ENCODE measurements at regions not wholly inside any gene's neighbourhood (a gene's known extent, or its start where the extent isn't known, plus 50 kb on each side); places are given as distances from the start of the nearest gene placed in this dataset.

DNA sequence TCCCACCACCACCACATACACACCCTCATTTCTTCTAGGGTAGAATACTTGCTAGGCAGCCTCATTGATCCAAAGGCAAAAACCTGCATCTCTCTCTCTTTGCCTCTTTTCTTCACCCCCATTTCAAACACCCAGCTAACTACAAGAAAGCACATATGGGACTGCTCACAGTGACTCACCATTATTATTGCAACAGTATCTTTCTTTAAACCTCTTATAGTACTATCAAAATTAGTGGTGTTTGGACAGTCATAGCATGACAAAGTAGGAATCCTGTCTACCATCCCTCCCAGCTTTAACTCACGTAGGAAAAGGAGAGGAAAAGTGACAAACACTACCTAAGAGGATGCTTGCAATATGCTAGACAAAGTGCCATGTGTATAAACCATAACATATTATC is 422.5 kb upstream of the CRIM1 start:
- no peak for TF ChIP-seq POLR2A (IDR thresholded peaks at IDR 0.05)
- TF ChIP-seq, protein P1, sequence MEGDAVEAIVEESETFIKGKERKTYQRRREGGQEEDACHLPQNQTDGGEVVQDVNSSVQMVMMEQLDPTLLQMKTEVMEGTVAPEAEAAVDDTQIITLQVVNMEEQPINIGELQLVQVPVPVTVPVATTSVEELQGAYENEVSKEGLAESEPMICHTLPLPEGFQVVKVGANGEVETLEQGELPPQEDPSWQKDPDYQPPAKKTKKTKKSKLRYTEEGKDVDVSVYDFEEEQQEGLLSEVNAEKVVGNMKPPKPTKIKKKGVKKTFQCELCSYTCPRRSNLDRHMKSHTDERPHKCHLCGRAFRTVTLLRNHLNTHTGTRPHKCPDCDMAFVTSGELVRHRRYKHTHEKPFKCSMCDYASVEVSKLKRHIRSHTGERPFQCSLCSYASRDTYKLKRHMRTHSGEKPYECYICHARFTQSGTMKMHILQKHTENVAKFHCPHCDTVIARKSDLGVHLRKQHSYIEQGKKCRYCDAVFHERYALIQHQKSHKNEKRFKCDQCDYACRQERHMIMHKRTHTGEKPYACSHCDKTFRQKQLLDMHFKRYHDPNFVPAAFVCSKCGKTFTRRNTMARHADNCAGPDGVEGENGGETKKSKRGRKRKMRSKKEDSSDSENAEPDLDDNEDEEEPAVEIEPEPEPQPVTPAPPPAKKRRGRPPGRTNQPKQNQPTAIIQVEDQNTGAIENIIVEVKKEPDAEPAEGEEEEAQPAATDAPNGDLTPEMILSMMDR (IDR thresholded peaks at IDR 0.05) = no peak
